Vagina (tissue), 2 donors: ENCODE measurements at regions not wholly inside any gene's neighbourhood (a gene's known extent, or its start where the extent isn't known, plus 50 kb on each side); places are given as distances from the start of the nearest gene placed in this dataset.
"Not testable (repeated sequence)": the region's sequence is repeated elsewhere in the genome, so short reads cannot be mapped to it uniquely, and the experiment has no call there.

Experiments
- CTCF ChIP-seq, 3 experiments: fragments of 450-650 bp in 2 of 3; fragments of 200-600 bp in 1 of 3; sonication (generic) in 1 of 3; IDR thresholded peaks; one replicate each; pipeline ENCODE4 v1.5.1; 2017 to 2019; ENCODE audit warnings: antibody characterized with exemption in 3 of 3, mild to moderate bottlenecking in 2 of 3, moderate library complexity in 2 of 3
- POLR2A ChIP-seq, 2 donors: fragments of 450-650 bp; IDR thresholded peaks; one replicate each; pipeline ENCODE4 v1.6.1; 2017; ENCODE audit warnings: antibody characterized with exemption in 2 of 2, mild to moderate bottlenecking in 2 of 2, moderate library complexity in 2 of 2

- TF ChIP-seq POLR2A, CTCF (IDR thresholded peaks at IDR 0.05): not testable (repeated sequence)
Measured at GRCh38 chr3:124651416-124651815, 78.8 kb upstream of the UMPS start.
